ENCODE measurements at regions not wholly inside any gene's neighbourhood (a gene's known extent, or its start where the extent isn't known, plus 50 kb on each side); places are given as distances from the start of the nearest gene placed in this dataset.
"Not testable (repeated sequence)": the region's sequence is repeated elsewhere in the genome, so short reads cannot be mapped to it uniquely, and the experiment has no call there.

DNA sequence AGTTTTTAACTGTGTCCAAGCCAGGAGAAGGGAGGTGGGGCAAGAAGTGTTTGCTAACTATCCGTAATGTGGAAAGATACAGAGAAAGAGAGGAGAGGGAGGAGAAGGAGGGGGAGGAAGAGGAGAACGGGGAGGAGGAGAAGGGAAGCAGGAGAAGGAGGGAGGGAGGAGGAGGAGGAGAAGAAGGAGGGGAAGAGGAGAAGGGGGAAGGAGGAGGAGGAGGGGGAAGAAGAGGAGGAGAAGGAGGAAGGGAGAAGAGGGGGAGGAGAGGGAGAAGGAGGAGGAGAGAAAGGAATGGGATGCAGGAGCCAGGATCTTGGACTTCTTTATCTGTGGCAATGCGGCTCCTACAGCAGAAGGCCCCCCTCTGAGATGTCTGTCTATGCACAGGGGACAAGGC, 510.3 kb upstream of the CCDC196 start:
- DNase-seq = no peak

DNA sequence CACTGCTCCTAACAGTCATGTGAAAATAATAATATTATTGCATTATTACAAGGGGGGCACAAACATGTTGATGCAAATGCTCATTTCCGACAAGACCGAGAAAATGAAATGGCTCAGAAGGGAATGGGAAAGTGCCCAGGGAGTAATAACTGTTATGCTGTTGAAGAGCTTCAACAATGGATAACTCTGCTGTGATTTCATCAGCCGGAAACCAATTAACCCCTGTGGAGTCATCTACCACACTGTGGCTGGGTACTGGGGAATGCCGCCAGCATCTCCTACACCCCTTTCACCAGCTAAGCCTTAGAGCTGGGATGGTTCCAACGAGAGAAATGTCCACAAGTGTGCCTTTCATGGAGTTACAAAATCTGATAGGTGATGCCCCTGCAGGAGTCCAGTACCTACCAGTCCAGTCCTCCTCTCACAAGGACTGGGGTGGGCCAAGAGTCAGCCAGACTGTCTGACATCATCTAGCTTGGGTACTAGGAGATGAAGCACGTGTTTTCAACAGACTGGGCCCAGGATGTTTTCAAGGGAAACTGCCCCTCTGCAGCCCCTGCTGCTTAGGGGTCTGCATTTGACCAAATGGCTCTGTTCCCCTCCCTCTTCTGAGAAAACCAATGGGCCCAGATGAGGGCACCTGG, 509.3 kb upstream of the CCDC196 start:
- DNase-seq = no peak

DNA sequence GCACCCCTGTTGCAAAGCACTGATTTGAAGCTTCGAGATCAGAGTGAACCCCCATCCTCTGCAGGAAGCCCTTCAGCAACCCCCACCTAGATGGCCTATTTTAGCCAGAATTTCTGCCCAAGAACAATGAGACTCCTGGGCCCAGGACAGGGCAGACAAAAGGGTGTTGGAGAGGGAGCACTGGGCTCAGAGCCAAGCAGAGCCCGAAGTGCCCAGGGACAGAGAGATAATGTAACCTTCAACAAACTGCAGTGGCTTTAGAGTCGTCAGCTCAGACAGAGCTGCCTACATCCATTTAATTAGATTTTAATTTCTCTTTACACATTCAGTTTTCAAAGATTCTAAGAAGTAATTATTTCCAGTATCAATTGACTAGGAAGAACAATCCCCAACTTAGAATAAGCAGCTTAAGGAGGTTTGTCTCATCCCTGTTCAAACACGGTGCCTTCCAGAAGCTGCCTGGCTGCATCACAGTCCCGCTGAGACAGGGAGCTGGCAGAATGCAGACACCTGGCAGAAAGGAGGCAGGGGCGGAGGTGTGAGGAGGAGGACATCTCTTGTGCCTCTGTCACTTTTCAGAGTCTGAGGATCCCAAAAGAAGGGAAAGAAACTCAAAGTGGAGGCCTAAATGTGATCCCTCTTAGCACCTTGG, 504.9 kb upstream of the CCDC196 start:
- DNase-seq = peak; percentile 79

DNA sequence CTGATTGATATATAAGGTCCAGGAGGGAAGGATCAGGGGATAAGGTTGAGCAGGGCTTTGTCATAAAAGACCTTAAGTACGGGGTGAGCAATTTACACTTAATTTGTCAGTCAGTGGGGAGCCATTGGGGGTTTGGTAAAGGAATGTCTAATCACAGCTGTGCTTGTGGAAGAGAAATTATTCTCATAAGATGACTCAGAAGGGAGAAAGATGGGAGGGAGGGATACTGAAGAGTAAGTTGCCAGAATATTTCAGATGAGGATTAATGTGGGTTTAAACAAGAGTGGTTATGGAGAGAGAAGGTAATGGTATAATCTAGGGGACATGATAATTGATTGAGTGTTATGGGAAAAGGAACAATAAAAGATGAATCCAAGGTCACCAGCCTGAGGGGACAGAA, 500.1 kb upstream of the CCDC196 start:
- DNase-seq = no peak

DNA sequence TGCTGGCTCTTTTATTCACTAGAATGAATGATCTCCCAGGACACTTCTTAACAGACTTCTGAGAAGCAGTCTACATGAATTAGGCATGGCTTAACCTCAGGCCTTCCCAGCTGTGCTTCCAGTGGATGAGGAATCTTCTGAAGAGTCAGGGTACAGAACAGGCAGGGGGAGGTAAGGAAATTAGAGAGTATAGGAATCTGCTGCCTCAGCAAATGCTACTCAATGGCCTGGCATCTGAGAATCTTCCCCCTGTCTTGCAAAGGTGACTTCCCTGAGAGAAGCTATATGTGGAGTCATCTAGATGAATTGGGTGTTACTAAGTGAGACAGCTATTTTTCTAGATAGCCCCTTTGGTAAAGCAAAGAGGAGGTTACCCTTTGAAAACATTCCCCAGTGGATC, 496.2 kb upstream of the CCDC196 start:
- DNase-seq = no peak

DNA sequence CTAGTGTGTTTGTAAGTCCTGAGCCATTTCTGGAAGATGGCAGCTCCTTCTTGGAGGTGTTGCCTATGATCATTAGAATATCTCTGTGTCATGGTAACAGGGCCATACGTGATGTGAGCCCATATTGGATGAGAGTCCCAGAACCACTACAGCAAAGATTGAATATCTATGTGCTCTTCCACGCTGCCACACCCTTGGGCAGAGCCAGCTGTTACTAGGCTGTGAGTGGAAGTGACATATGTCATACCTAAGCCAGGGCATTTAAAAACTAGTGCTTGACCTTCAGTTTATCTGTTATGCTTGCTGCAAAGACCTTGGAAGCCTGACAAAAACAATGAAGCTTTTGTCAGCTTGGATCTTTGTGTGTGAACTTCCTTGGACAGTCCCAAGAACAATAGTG, 495.1 kb upstream of the CCDC196 start:
- no peak for DNase-seq

DNA sequence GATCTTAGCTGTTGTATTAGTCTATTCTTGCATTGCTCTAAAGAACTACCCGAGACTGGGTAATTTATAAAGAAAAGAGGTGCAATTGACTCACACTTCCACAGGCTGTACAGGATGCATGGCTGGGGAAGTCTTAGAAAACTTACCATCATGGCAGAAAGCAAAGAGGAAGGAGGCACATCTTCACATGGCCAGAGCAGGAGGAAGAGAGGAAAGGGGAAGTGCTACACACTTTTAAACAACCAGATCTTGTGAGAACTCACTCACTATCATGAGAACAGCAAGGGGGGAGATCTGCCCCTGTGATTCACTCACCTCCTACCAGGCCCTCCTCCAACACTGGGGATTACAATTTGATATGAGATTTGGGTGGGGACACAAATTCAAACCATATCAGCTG, 494.2 kb upstream of the CCDC196 start:
- DNase-seq = not testable (repeated sequence)

DNA sequence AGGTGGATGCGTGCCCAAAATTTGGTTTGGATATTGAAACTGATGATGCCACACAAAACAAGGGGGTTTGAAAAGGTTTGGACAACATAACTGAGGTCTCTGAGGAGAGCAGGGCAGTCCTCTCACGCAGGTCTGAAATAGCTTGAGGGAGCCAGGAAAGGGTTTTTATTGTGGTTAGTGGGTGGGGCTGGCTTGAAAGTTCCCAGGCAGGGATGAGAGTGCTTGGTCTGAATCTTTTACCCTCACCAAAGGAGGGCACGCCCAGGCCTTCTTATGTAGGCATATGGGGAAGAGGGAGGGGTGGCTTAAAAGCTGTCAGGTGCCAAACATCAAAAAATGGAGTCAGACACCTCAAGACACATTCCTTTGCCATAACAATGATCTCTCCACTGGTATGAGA, 493.1 kb upstream of the CCDC196 start:
- DNase-seq = no peak

DNA sequence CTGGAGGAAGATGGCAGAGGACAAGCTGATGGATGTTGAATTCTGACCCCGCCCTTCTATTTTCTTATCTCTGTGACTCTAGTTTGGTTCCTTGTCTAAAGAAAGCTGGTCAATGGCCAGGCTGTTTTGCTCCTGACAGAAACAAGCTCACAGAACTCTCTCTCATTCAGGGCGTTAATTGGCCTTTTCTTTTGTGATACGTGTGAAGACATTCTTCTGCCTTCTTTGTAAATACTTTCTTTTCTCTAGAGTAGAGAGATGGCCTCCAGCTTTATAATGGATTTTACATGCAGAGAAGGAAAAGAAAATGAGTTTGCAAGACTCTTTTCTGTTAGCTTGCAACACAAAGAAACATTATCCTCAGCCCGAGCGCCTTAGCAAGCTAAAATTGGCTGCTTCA, 492.2 kb upstream of the CCDC196 start:
- no peak for DNase-seq

DNA sequence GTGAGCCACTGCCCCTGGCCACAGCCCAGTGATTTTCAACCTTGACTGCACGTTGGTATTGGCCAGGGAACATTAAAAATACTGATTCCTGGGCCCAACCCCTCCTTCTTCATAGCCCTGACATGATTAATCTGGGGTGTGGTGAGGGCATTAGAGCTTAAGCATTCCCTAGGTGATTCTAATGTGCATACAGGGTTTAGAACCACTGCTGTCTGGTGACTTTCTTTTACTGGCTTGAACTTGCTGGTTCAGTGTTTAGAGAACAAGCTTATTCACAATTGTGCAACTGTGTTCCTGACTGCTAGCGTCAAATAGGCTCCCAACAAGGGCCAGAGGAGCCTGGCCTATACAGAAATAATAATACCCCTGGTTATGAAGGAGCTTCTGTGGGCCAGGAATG, 488.8 kb upstream of the CCDC196 start:
- DNase-seq = no peak

DNA sequence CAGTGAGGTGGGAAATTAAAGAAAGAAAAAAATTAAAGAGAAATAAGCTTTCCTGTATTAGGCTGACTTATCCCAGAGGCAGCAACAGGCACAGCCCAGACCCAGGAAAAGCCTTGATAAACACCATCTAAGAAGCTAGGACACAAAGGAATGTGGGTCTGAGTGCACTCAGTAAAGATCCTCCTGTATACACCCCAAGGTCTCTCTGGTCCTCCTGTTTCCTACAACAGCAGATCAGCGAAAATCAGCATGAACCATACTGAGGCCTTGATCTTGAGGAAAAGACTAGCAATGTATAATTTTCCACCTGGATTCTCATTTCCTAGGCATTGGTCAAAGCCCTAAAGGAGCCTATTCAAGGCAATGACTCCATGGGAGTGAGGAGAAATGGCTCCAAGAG, 486.3 kb upstream of the CCDC196 start:
- DNase-seq = no peak

DNA sequence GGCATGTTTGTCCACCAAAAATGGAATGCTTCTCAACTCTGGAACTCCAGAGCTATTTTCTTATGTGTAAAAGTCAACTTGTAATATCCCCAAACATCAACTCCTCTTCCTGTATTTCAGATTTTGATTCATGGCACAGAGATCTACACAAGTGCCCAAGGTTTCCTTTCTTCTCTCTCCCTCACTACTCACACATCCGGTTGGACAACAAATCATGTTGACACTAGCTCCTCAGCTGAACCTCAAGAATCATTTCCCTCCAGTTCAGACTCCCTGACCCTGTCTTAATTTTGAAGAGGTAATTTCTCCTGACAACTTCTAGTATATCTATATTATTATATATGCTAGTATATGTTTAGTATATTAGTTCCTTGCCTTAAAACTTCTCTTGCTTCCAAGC, 485.4 kb upstream of the CCDC196 start:
- no peak for DNase-seq

DNA sequence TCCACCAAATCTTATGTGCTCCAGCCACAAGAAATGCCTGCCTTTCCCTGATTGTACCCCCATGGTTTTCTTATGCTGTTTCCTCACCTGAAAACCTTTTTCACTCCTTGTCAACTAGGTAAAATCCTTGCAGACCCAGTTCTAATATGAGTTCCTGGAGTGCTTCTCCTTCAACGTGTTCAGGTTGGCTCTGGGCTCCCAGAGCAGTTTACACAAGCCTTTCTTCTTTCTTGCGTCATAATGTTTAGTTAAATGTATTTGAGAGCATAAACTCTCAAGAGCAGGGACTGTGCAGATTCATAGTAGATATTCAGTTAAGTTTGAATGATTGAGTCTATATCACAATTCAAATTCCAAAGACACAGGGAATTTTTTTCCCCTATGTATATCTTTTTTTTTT, 484.8 kb upstream of the CCDC196 start:
- no peak for DNase-seq

DNA sequence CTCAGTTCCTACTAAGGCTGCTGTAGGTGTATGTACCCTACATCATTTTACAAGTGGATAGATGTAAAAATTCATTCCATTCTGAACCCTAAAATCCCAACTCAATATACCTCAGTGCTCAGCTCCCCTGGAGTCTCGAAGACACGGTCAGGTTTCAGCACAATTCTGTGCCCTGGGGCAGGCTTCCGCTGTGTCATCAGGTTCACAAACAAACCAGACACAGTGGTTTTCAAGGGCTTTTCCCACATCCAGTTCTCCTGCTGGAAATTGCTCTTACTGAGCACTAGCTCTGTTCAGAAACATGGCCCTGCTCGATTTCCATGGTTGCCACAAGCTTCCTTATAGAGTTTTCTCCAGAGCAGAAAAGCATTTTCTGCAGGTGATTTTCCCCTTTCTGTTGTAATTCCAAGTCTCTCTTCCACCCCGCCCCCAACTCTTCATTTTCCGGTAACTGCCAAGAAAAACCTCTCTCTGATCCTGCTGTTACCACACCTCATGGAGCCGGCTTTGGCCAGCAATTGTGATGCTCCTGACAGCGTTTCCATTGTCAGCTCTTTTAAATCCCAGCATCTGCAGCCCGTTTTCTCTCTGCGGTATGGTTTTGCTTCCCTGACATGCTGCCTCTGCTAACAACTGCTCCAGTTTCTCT, 483.0 kb upstream of the CCDC196 start:
- DNase-seq = no peak

DNA sequence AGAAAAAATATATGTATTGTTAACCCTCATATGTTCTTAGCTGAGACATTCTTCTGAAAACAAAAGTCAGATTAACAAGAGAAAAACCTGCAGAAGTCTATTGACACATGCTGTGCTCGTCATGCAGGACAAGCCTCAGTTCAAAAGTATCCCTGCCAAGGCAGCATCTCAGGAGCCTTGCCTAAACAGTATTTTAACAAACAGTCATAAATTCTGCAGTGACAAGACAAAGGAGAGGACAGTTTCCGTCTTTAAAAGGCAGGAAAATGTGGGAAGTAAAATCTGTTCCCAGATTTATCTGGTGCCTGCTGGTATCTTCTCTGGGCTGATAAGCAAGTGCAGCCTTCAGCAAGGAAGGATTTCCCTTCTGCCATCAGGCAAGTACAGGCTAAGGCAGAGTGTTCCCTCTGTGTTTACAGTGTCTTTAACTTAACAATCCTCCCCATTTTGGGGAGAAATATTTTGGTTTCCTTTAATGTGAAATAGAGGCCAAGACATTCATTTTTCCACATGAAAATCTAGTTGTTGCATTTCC, 480.2 kb upstream of the CCDC196 start:
- DNase-seq = no peak

DNA sequence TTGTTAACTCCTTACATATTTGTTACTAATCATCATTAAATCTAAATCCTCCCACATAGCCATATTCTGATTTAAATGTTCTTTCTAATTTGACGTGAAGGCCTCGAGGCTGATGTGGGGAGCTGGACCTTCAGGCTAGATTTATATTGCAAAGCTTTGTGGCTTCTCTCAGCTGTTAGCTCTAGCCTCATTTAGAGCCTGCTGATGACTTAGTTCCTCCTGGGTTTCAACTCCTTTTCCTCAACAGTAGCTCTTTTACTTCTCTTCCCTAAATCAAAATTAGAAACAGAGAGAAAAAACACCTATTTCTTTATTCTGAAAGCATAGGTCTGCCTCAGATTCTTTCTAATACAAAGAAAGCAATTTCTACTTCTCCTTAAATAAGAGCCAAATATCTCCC, 477.5 kb upstream of the CCDC196 start:
- DNase-seq = no peak

DNA sequence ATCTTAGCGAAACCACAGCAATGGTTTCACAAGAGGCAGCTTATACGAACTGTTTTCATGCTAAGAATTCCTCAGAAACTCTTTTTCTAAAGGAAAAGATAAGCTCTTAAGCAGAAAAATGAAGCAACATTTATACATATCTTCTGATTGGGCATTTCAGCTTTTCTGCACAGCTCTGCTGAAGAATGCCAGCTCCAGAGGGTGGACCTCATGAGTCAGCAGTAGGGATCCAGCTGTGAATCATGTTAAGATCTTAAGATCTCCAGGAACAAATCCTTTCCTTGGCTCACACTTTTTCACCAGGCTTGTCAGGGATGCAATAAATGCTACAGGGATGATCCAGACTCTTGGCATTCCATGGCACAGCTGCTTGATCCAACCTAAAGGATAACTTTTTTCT, 477.1 kb upstream of the CCDC196 start:
- DNase-seq = no peak

DNA sequence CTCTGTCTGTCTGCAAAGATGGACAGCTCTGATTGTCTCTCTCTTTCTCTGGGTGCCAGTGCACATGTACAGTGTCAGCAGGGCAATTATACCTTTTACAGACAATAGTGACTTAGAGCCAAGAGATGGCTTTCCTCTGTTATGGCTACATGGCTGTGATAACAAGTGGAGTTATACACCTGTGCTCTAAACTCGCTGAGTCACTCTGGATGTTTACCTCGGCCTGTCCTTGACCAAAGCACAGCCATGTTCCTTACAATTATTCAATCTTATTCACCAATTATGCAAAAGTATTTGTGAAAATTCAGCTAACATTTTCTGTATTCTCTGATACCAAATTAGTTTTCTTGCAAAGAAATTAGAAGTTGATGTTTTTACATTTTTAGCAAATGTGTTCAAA, 475.5 kb upstream of the CCDC196 start:
- DNase-seq = no peak

DNA sequence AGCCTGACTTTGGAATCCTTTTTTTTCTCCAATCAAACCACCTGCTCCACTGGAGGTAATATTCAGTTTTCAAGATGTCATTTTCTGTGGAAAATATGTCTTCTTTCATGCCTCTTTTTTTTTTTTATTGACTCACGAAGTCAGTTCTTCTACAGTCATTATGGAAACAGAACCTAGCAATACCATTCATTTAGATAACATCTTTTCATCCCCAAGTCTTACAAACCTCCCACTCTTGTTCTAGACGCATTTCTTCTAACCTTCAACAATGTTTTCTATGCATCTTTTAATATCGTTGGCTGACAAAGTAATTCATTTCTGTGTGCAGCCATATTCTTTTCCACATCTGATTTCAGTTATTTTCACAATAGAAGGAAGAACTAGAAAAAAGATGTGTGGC, 474.3 kb upstream of the CCDC196 start:
- DNase-seq = no peak

DNA sequence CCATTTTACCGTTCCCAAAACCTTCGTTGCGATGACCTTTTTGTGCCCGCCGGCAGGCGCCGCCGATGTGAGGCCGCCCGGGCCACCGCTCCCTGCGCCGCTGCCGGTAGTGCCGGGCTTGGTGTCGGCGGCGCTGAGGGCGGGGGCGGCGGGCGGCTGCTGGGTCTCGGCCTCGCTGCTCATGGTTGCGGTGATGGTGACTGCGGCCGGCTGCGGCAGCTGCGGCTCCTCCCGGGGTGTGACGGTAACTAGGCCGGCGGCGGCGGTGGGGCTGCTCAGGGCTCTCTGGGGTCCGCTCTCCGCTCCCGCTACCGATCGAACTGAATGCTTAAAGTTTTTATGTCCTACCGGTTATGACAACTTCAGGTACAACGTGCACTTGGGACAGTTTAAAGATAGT, 472.6 kb upstream of the CCDC196 start:
- not testable (repeated sequence) for DNase-seq

DNA sequence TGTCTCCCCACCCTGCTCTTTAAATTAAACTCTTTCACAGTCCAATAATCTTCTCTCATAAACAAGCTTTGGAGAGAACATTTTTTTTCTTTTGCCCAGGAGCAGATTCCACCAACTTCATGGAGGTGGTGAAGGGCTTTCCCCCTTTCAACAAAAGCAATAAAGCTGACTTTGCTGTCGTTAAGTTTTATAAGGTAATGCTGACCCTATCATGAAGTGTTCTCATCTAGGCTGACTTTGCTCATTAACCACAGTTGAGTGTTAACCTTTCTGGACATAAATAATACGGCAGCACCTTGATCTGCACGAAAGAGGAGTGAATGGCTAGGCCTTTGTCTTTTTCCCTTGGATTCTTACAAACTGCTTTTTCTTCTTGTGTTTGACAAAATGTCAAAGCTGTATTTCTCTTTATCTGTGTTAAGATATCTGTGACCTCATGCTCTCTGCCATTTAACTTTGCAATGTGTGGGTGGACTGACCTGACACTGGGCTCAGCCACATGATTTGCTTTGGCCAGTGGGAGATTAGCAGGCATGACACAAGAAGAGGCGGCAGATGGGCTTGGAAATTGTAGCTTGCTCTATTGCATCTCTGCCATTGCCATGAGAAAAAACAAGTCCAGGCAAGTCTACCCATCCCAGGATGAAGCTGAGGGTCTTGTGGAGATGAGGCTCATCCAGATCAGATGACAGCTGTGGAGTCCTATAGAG, 470.9 kb upstream of the CCDC196 start:
- no peak for DNase-seq

DNA sequence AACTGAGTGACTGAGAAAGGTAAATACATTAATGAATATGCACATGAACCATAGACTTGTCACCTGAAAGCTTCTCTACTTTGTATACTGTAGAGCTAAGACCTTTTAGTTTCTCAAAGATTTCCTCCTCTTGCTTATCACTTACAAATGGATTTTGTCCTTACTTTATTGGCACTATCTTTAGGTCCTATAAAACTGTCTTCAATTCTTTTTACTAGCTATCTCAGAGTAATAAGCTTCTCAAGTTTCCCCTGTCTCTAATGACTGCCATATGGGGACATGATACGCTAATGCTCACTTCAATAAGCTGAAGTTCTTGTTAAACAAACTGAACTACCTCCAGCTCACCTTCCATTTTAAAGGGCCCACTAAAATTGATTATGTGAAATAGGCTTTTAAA, 468.2 kb upstream of the CCDC196 start:
- peak; percentile 48 for DNase-seq

DNA sequence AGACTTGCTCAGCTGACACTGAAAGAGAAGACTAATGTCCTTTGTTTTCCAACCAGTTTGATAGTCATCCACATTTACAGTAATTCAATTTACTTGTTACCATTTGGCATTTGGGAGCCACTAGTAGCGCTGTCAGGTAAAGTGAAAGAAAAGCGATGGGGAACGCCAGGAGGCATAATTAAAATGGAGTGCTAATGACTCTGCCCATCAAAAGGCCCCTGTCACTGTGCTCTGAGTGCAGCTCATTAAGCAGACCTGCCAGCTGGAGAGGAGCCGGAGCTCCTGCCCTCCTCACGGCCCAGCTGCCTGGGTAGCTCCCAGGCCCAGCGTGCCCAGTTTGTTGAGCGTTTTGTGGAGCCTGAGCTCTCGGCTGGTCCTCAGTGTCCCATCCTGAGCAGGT, 463.6 kb upstream of the CCDC196 start:
- DNase-seq = peak; percentile 86

DNA sequence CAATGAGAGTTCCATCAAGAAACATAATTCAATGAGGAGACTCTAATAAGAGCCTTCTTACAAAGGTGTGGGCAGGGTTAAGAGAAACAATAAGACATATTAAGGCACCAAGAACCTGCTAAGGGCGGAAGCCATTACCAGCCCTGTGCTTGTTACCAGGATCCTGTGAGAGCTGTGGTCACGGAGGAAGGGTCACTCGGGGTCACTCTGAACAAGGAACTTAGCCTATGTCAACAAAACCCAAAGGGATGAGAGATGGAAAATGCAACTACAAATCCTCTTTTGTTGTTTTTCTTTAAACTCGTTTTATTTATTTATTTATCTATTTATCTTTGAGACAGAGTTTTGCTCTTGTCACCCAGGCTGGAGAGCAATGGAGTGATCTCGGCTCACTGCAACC, 460.4 kb upstream of the CCDC196 start:
- DNase-seq = no peak
